ENCODE measurements at regions not wholly inside any gene's neighbourhood (a gene's known extent, or its start where the extent isn't known, plus 50 kb on each side); places are given as distances from the start of the nearest gene placed in this dataset.

DNA sequence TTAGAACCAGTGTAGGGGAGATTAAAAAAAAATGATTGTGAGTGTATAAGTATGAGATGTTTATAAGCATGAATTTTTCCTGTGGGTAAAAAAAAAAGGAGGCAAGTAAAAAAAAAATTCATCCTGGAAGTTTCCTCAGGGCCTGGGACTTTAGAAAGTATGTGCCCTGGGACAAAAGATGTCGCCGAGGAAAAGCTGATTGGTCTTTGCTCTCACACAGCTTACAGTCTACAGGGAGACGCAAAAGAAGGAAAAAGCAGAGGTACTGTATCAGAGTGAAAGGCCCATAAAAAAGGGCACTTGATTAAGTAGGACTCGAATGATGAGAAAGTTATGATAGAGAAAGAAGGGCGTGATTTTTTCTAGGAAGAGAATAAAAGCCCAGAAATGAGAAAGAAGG, 501.4 kb upstream of the MEF2C start:
- Histone ChIP-seq H3K27ac (no peak overlapping the region), H3K9me3 (no peaks in the 10 kb centered on the region), H3K4me1 (peaks cover 0 to 4% (median 0%) of the 10 kb centered on the region in 6 donors), H3K36me3 (no peaks in the 10 kb centered on the region), H3K4me3 (no peak overlapping the region), H3K27me3 (replicated peaks in 1 of 7) (no peaks in the 10 kb centered on the region)
- no peak for DNase-seq
- 89 to 96% (median 91%) methylated on average over 5 of the region's 5 CpGs for WGBS, 5 donors
- intact Hi-C loops (cut with DNase I; ENCODE audit: low total_unique reads) = no loop called here
- TF ChIP-seq POLR2AphosphoS5 (IDR thresholded peaks at IDR 0.05) (no peak), CTCF (IDR thresholded peaks at IDR 0.05 in 8 of 11, conservative IDR thresholded peaks at IDR 0.05 in 3 of 11) (no peak), POLR2A (IDR thresholded peaks at IDR 0.05) (no peak)

- no peak for TF ChIP-seq CTCF (IDR thresholded peaks at IDR 0.05 in 8 of 11, conservative IDR thresholded peaks at IDR 0.05 in 3 of 11)
- TF ChIP-seq POLR2A (IDR thresholded peaks at IDR 0.05) = no peak
- TF ChIP-seq POLR2AphosphoS5 (IDR thresholded peaks at IDR 0.05) = no peak
- intact Hi-C loops (cut with DNase I; ENCODE audit: low total_unique reads) = no loop called here
- Histone ChIP-seq H3K9me3 (no peaks in the 10 kb centered on the region), H3K27ac (no peak overlapping the region), H3K4me3 (no peak overlapping the region), H3K27me3 (replicated peaks in 1 of 7) (no peaks in the 10 kb centered on the region), H3K36me3 (no peaks in the 10 kb centered on the region), H3K4me1 (peaks cover 0 to 4% (median 0%) of the 10 kb centered on the region in 6 donors)
- DNase-seq = no peak
Observed at GRCh38 chr5:89380635-89381034, 497.7 kb upstream of the MEF2C start.

GRCh38 chr5:89377767-89378455, 494.9 kb upstream of the MEF2C start:
- Histone ChIP-seq H3K27me3 (replicated peaks in 1 of 7) (no peaks in the 10 kb centered on the region), H3K27ac (no peak overlapping the region), H3K4me1 (no peaks in the 10 kb centered on the region), H3K9me3 (no peaks in the 10 kb centered on the region), H3K4me3 (no peak overlapping the region), H3K36me3 (no peaks in the 10 kb centered on the region)
- intact Hi-C loops (cut with DNase I; ENCODE audit: low total_unique reads) = no loop called here
- no peak for DNase-seq
- 87 to 91% (median 90%) methylated on average over 13 of the region's 13 CpGs for WGBS, 5 donors
- TF ChIP-seq POLR2AphosphoS5 (IDR thresholded peaks at IDR 0.05) = no peak
- TF ChIP-seq CTCF (IDR thresholded peaks at IDR 0.05 in 8 of 11, conservative IDR thresholded peaks at IDR 0.05 in 3 of 11) = no peak
- TF ChIP-seq POLR2A (IDR thresholded peaks at IDR 0.05) = no peak

- DNase-seq = no peak
- Histone ChIP-seq H3K4me1 (no peaks in the 10 kb centered on the region), H3K36me3 (no peaks in the 10 kb centered on the region), H3K27me3 (replicated peaks in 1 of 7) (no peaks in the 10 kb centered on the region), H3K4me3 (no peak overlapping the region), H3K27ac (no peak overlapping the region), H3K9me3 (peaks cover 0 to 5% (median 0%) of the 10 kb centered on the region in 8 donors)
- intact Hi-C loops (cut with DNase I; ENCODE audit: low total_unique reads) = no loop called here
- no peak for TF ChIP-seq POLR2AphosphoS5 (IDR thresholded peaks at IDR 0.05)
- TF ChIP-seq CTCF (IDR thresholded peaks at IDR 0.05 in 8 of 11, conservative IDR thresholded peaks at IDR 0.05 in 3 of 11) = no peak
- TF ChIP-seq POLR2A (IDR thresholded peaks at IDR 0.05) = no peak
Observed at GRCh38 chr5:89374818-89375521, 492.0 kb upstream of the MEF2C start.

Data from spleen (tissue), 11 donors.